H9 (cell line): ENCODE measurements at regions not wholly inside any gene's neighbourhood (a gene's known extent, or its start where the extent isn't known, plus 50 kb on each side); places are given as distances from the start of the nearest gene placed in this dataset.

Source experiments
- DNase-seq: peaks from one replicate; pipeline ENCODE4 v3.0.0-alpha.2; 2017
- H2AFZ ChIP-seq: one replicate; pipeline ENCODE4 v1.6.1; 2013; ENCODE audit warnings: mild to moderate bottlenecking, low read length, control low read depth, moderate library complexity
- H2AK5ac ChIP-seq: 2 replicates; pipeline ENCODE4 v1.6.1; 2013; ENCODE audit warnings: low read length, control low read depth, mixed read lengths; ENCODE audit not compliant: insufficient read length
- H2BK120ac ChIP-seq: one replicate; pipeline ENCODE4 v1.6.1; 2013; ENCODE audit warnings: low read depth, mild to moderate bottlenecking, low read length, control low read depth, inconsistent platforms; ENCODE audit not compliant: poor library complexity, severe bottlenecking
- H2BK12ac ChIP-seq: 2 replicates; pipeline ENCODE4 v1.6.1; 2013; ENCODE audit warnings: low read length, control low read depth, mixed read lengths, low read depth; ENCODE audit not compliant: insufficient read length
- H2BK15ac ChIP-seq: 2 replicates; pipeline ENCODE4 v1.6.1; 2013; ENCODE audit warnings: low read depth, low read length, control low read depth
- H2BK20ac ChIP-seq: one replicate; pipeline ENCODE4 v1.6.1; 2013; ENCODE audit warnings: low read depth, mild to moderate bottlenecking, low read length, control low read depth, inconsistent platforms; ENCODE audit not compliant: poor library complexity, severe bottlenecking
- H2BK5ac ChIP-seq: 2 replicates; pipeline ENCODE4 v1.6.1; 2013; ENCODE audit warnings: low read length, control low read depth, mixed read lengths; ENCODE audit not compliant: insufficient read length
- H3K14ac ChIP-seq: 2 replicates; pipeline ENCODE4 v1.6.1; 2013; ENCODE audit warnings: low read length, control low read depth; ENCODE audit not compliant: insufficient read depth
- H3K18ac ChIP-seq: 2 replicates; pipeline ENCODE4 v1.6.1; 2013; ENCODE audit warnings: low read depth, mild to moderate bottlenecking, mixed read lengths, low read length, control low read depth; ENCODE audit not compliant: insufficient read length
- H3K23ac ChIP-seq: 2 replicates; pipeline ENCODE4 v1.6.1; 2013; ENCODE audit warnings: low read length, control low read depth, mixed read lengths, low read depth; ENCODE audit not compliant: insufficient read length
- H3K23me2 ChIP-seq: 2 replicates; pipeline ENCODE4 v1.6.1; 2013; ENCODE audit warnings: low read depth, mild to moderate bottlenecking, mixed read lengths, low read length, control low read depth; ENCODE audit not compliant: insufficient read length, poor library complexity, severe bottlenecking
- H3K27ac ChIP-seq: 2 replicates; pipeline ENCODE4 v1.5.1; 2013; ENCODE audit warnings: low read length, control low read depth, mixed read lengths, low read depth; ENCODE audit not compliant: insufficient read length
- H3K27me3 ChIP-seq: 2 replicates; pipeline ENCODE4 v1.6.1; 2013; ENCODE audit warnings: low read length, control low read depth, inconsistent platforms; ENCODE audit not compliant: insufficient read depth
- H3K4ac ChIP-seq: 2 replicates; pipeline ENCODE4 v1.6.1; 2013; ENCODE audit warnings: low read depth, mild to moderate bottlenecking, control low read depth, inconsistent platforms, low read length, moderate library complexity
- H3K4me1 ChIP-seq: 2 replicates; pipeline ENCODE4 v1.6.1; 2013; ENCODE audit warnings: low read length, control low read depth, inconsistent platforms; ENCODE audit not compliant: insufficient read depth
- H3K4me2 ChIP-seq: 2 replicates; pipeline ENCODE4 v1.6.1; 2013; ENCODE audit warnings: low read length, control low read depth, mixed read lengths; ENCODE audit not compliant: insufficient read length, insufficient read depth
- H3K56ac ChIP-seq: 2 replicates; pipeline ENCODE4 v1.6.1; 2013; ENCODE audit warnings: low read depth, mild to moderate bottlenecking, mixed read lengths, low read length, control low read depth; ENCODE audit not compliant: insufficient read length
- H3K79me1 ChIP-seq: 2 replicates; pipeline ENCODE4 v1.6.1; 2013; ENCODE audit warnings: low read depth, mild to moderate bottlenecking, moderate library complexity, low read length, control low read depth, inconsistent platforms; ENCODE audit not compliant: insufficient read depth, poor library complexity, severe bottlenecking
- H3K79me2 ChIP-seq: 2 replicates; pipeline ENCODE4 v1.6.1; 2013; ENCODE audit warnings: low read length, control low read depth, inconsistent platforms; ENCODE audit not compliant: insufficient read depth
- H3K9ac ChIP-seq: 2 replicates; pipeline ENCODE4 v1.6.1; 2013; ENCODE audit warnings: low read length, control low read depth, mixed read lengths; ENCODE audit not compliant: insufficient read length; ENCODE audit errors: extremely low read depth
- H3K9me3 ChIP-seq: one replicate; pipeline ENCODE4 v1.6.1; 2013; ENCODE audit warnings: low read depth, low read length, inconsistent platforms; ENCODE audit not compliant: control insufficient read depth
- H3T11ph ChIP-seq: one replicate; pipeline ENCODE4 v1.6.1; 2013; ENCODE audit warnings: mild to moderate bottlenecking, low read length, control low read depth, inconsistent platforms
- H4K20me1 ChIP-seq: one replicate; pipeline ENCODE4 v1.6.1; 2013; ENCODE audit not compliant: control insufficient read depth, insufficient read length, insufficient read depth
- H4K5ac ChIP-seq: 2 replicates; pipeline ENCODE4 v1.6.1; 2013; ENCODE audit warnings: low read depth, mild to moderate bottlenecking, mixed read lengths, low read length, control low read depth; ENCODE audit not compliant: insufficient read length
- H4K8ac ChIP-seq: replicated peaks from 2 replicates; pipeline ENCODE4 v1.6.1; 2013; ENCODE audit warnings: low read length, control low read depth, mixed read lengths, low read depth; ENCODE audit not compliant: insufficient read length
- H4K91ac ChIP-seq: 2 replicates; pipeline ENCODE4 v1.6.1; 2013; ENCODE audit warnings: low read depth, mild to moderate bottlenecking, moderate library complexity, mixed read lengths, low read length, control low read depth; ENCODE audit not compliant: insufficient read length
- H3K27ac Mint-ChIP-seq, 3 experiments: 2 replicates in 2 of 3; 3 replicates in 1 of 3; pipeline ENCODE4 v1.8.0; 2020 to 2021; ENCODE audit warnings: mixed read lengths in 3 of 3, mild to moderate bottlenecking in 1 of 3, moderate library complexity in 1 of 3
- H3K27me3 Mint-ChIP-seq: 2 replicates; pipeline ENCODE4 v1.8.0; 2021; ENCODE audit warnings: low read depth, mild to moderate bottlenecking, moderate library complexity, mixed read lengths
- H3K36me3 Mint-ChIP-seq, 3 experiments: 2 replicates in 2 of 3; 3 replicates in 1 of 3; pipeline ENCODE4 v1.8.0; 2020 to 2021; ENCODE audit warnings: low read depth in 3 of 3, mixed read lengths in 3 of 3; ENCODE audit not compliant: insufficient read depth in 1 of 3
- H3K4me1 Mint-ChIP-seq, 2 experiments: 2 replicates each; pipeline ENCODE4 v1.8.0; 2020; ENCODE audit warnings: mixed read lengths in 2 of 2
- H3K4me3 Mint-ChIP-seq, 2 experiments: 2 replicates in 1 of 2; 3 replicates in 1 of 2; pipeline ENCODE4 v1.8.0; 2020 to 2021; ENCODE audit warnings: mild to moderate bottlenecking in 2 of 2, mixed read lengths in 2 of 2, moderate library complexity in 1 of 2
- H3K9me3 Mint-ChIP-seq, 2 experiments: 2 replicates in 1 of 2; 3 replicates in 1 of 2; pipeline ENCODE4 v1.8.0; 2020; ENCODE audit warnings: mild to moderate bottlenecking in 2 of 2, mixed read lengths in 2 of 2, moderate library complexity in 1 of 2
- WGBS: extraction: QIAGEN DNeasy Blood & Tissue Kit; methylation state at CpG from one replicate; pipeline ENCODE4 v1.1.7; 2013; ENCODE audit warnings: missing lambda C conversion rate, low lambda C conversion rate, mixed read lengths; ENCODE audit not compliant: insufficient read length; ENCODE audit errors: extremely low coverage; 5-methylcytosine and 5-hydroxymethylcytosine counted together
- TF ChIP-seq, protein P1 (sequence below): fragments of 200-600 bp; sonication (generic); conservative IDR thresholded peaks from 3 replicates; pipeline ENCODE4 v1.8.0; 2021; ENCODE audit warnings: antibody characterized with exemption, mild to moderate bottlenecking

DNA sequence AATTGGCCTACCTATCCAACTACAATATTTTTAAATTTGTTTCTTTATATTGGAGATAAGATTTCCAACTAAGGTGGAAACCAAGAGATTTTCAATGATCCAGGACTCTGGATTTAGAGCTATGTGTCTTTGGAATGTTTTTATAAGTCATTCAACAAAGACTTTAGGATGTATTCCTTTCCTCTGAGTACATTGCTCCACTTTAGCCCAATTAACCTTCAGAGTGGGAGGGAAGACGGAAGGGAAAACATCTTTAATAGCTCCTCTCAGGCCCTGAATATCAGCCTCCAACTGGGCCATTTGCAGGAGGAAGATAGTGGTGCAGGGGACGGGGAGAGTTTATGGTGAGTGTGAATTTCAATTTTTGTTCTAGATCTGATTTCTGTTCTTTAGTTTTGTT lies 239.2 kb downstream of the PIK3R1 start:
- Mint-ChIP-seq H3K27me3 (no peaks in the 10 kb centered on the region), H3K4me3 (no peak overlapping the region), H3K9me3 (peaks cover 10 to 15% of the 10 kb centered on the region in 2 experiments), H3K4me1 (peaks cover 16 to 23% of the 10 kb centered on the region in 2 experiments), H3K36me3 (peaks cover 0 to 15% (median 8%) of the 10 kb centered on the region in 3 experiments; a peak in 5 of 7 replicates), H3K27ac (no peak overlapping the region)
- no peaks in the 10 kb centered on the region for H3K27me3 ChIP-seq
- H2BK120ac ChIP-seq = peak overlapping the region; percentile 56
- H2AK5ac ChIP-seq = no peak overlapping the region
- no peaks in the 10 kb centered on the region for H3K79me2 ChIP-seq
- H3K9ac ChIP-seq = no peak overlapping the region
- no peaks in the 10 kb centered on the region for H3K23me2 ChIP-seq
- no peak overlapping the region for H3T11ph ChIP-seq
- H3K23ac ChIP-seq = no peak overlapping the region
- H2BK20ac ChIP-seq = no peak overlapping the region
- H2AFZ ChIP-seq = no peak overlapping the region
- H2BK15ac ChIP-seq = no peak overlapping the region
- no peak overlapping the region for H3K4ac ChIP-seq
- H2BK5ac ChIP-seq = no peak overlapping the region
- TF ChIP-seq, protein P1, sequence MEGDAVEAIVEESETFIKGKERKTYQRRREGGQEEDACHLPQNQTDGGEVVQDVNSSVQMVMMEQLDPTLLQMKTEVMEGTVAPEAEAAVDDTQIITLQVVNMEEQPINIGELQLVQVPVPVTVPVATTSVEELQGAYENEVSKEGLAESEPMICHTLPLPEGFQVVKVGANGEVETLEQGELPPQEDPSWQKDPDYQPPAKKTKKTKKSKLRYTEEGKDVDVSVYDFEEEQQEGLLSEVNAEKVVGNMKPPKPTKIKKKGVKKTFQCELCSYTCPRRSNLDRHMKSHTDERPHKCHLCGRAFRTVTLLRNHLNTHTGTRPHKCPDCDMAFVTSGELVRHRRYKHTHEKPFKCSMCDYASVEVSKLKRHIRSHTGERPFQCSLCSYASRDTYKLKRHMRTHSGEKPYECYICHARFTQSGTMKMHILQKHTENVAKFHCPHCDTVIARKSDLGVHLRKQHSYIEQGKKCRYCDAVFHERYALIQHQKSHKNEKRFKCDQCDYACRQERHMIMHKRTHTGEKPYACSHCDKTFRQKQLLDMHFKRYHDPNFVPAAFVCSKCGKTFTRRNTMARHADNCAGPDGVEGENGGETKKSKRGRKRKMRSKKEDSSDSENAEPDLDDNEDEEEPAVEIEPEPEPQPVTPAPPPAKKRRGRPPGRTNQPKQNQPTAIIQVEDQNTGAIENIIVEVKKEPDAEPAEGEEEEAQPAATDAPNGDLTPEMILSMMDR = no peak
- no peak overlapping the region for H2BK12ac ChIP-seq
- DNase-seq = no peak
- H4K5ac ChIP-seq = no peak overlapping the region
- H4K91ac ChIP-seq = no peak overlapping the region
- no CpG with 5 or more reads among the region's 2 CpGs for WGBS
- H3K79me1 ChIP-seq = no peaks in the 10 kb centered on the region
- no peak overlapping the region for H3K27ac ChIP-seq
- H3K14ac ChIP-seq = no peak overlapping the region
- no peak overlapping the region for H4K8ac ChIP-seq
- no peaks in the 10 kb centered on the region for H3K9me3 ChIP-seq
- H4K20me1 ChIP-seq = no peaks in the 10 kb centered on the region
- H3K18ac ChIP-seq = no peak overlapping the region
- no peaks in the 10 kb centered on the region for H3K4me1 ChIP-seq
- H3K4me2 ChIP-seq = no peak overlapping the region
- no peak overlapping the region for H3K56ac ChIP-seq
